ENCODE measurements at regions not wholly inside any gene's neighbourhood (a gene's known extent, or its start where the extent isn't known, plus 50 kb on each side); places are given as distances from the start of the nearest gene placed in this dataset.

DNA sequence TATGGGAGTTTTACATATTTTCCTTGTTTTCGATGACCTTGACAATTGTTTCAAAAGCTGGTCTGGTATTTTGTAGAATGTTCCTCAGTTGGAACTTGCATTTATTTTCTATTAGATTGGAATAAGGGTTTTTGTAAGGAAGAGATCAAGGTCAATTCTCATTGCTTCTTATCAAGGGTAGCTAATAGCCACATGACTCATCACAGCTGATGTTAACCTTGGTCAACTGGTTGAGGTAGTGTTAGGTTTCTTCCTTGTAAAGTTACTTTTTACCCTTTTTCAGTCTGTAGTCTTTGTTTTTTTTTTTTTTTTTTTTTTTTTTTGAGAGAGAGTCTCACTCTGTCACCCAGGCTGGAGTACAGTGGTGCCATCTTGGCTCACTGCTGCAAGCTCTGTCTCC, 257.2 kb downstream of the SNCA start:
- DNase-seq (ENCODE audit: low spot score in 2 of 2) = no peak
- Mint-ChIP-seq H3K36me3 (no peaks in the 10 kb centered on the region), H3K4me1 (no peaks in the 10 kb centered on the region), H3K27ac (no peak overlapping the region), H3K9me3 (no peaks in the 10 kb centered on the region), H3K4me3 (no peak overlapping the region)
- ATAC-seq = no peak

DNA sequence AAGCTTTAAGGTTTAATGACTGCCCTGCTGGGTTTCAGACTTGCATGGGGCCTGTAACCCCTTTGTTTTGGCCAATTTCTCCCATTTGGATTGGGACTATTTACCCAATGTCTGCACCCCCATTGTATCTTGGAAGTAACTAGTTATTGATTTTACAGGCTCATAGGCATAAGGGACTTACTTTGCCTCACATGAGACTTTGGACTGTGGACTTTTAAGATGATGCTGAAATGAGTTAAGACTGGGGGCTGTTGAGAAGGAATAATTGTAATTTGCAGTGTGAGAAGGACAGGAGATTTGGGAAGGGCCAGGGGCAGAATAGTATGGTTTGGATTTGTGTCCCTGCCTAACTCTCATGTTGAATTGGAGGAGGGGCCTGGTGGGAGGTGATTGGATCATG, 260.7 kb downstream of the SNCA start:
- no peak for ATAC-seq
- no peaks in the 10 kb centered on the region for H3K36me3 Mint-ChIP-seq
- no peaks in the 10 kb centered on the region for H3K4me1 Mint-ChIP-seq
- no peak overlapping the region for H3K4me3 Mint-ChIP-seq
- no peak overlapping the region for H3K27ac Mint-ChIP-seq
- DNase-seq (ENCODE audit: low spot score in 2 of 2) = no peak
- H3K9me3 Mint-ChIP-seq = no peaks in the 10 kb centered on the region

DNA sequence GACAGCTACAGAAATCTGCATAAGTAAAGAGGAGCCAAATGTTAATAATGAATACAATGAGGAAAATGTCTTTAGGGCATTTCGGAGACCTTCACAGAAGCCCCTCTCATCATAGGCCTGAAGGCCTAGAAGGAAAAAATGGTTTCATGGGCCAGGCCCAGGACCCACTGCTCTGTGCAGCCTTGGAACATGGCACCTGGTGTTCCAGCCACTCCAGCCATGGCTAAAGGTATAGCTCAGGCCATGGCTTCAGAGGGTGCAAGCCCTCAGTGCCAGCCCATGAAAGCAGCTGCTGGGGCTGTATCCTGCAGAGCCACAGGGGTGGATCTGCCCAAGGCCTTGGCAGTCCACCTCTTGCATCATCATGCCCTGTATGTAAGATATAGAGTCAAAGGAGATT, 261.1 kb downstream of the SNCA start:
- ATAC-seq (no peak), DNase-seq (ENCODE audit: low spot score in 2 of 2) (no peak)
- H3K27ac Mint-ChIP-seq = no peak overlapping the region
- no peaks in the 10 kb centered on the region for H3K4me1 Mint-ChIP-seq
- no peaks in the 10 kb centered on the region for H3K36me3 Mint-ChIP-seq
- no peak overlapping the region for H3K4me3 Mint-ChIP-seq
- no peaks in the 10 kb centered on the region for H3K9me3 Mint-ChIP-seq

DNA sequence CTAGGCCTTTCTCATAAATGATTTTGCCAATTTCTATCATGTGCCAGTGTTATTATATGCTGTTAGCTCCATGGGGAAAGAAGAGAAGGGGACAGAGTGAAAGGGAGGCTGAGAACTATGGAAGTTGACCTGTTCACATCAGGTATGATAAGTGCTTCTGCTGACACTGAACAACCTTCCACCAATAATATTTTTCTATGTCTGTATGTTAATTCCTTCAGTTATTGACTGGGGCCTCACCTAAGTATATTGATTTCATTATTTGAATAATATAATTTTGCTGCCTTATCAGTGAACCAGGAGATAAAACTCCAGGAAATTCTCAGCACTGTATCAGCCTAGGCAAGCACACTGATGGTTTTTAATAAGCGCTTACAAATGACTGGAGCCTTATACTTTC, 262.8 kb downstream of the SNCA start:
- ATAC-seq = no peak
- no peak overlapping the region for H3K4me3 Mint-ChIP-seq
- H3K27ac Mint-ChIP-seq = no peak overlapping the region
- H3K9me3 Mint-ChIP-seq = no peaks in the 10 kb centered on the region
- no peak for DNase-seq (ENCODE audit: low spot score in 2 of 2)
- H3K36me3 Mint-ChIP-seq = no peaks in the 10 kb centered on the region
- no peaks in the 10 kb centered on the region for H3K4me1 Mint-ChIP-seq

DNA sequence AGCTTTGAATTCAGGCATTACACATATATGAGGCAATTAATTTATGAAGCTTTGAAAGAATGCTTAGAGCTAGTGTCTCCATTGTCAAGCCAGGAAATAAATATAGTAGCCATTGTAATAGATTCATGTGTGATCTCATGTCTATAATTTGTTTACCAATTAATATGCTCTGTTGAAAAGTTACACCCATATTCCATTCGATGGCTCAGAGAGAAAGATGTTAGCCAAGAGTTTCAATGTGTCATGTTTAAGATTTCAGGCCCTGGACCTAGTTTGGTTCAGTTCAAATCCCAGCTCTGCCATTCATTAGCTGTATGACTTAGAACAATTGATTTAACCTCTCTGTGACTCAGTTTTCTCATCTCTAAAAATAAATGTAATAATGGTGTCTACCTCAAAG, 263.3 kb downstream of the SNCA start:
- no peaks in the 10 kb centered on the region for H3K36me3 Mint-ChIP-seq
- ATAC-seq (no peak), DNase-seq (ENCODE audit: low spot score in 2 of 2) (no peak)
- no peak overlapping the region for H3K27ac Mint-ChIP-seq
- H3K4me1 Mint-ChIP-seq = no peaks in the 10 kb centered on the region
- H3K4me3 Mint-ChIP-seq = no peak overlapping the region
- no peaks in the 10 kb centered on the region for H3K9me3 Mint-ChIP-seq

DNA sequence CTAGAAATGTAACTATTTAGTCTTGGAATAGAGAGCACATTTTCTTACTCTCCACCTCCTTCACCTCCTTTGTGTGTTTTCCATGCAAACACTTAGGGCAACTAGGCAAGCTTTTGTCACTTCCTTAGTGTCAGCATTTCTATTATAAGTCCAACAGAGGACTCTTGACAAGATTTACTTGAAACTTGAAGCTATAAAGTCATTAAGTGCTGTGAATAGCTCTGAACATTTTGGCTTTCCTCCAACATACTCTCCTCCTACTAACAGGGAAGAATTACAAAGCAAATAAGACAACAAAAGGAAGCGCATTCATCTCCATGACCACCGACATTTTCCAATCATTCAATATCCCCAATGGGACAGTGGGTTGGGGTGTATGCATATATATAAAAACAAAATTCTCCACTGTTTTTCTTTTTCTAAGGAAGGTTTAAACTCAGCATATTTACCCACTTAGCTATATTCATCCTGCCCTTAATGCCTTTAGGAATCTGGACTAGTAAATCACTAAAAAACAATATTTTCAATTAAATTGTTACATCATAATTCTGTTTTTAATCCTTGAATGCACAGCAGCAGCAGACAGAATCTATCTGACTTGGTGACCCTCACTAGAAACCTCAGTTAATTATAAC, 264.6 kb downstream of the SNCA start:
- Mint-ChIP-seq H3K9me3 (no peaks in the 10 kb centered on the region), H3K4me3 (no peak overlapping the region), H3K4me1 (no peaks in the 10 kb centered on the region), H3K36me3 (no peaks in the 10 kb centered on the region), H3K27ac (no peak overlapping the region)
- no peak for DNase-seq (ENCODE audit: low spot score in 2 of 2)
- no peak for ATAC-seq

DNA sequence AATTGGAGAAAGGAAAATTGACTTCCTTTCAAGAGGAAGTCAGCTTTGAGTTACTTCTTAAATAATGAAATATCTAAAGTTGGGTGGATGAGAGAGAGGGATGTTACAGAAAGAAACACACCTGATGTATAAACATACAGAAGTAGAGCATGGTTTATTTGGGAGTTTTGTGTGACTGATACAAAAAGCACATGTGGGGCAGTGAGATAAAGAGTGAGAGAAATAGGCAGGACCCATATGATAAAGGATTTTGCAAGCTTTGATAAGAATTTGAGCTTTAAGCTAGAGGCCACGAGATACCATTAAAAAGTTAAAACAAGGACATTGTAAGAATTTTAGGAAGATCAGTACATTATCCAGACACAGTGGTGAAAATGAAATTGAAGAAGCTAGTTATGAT, 263.3 kb upstream of the GPRIN3 start:
- Mint-ChIP-seq H3K36me3 (no peaks in the 10 kb centered on the region), H3K4me3 (no peak overlapping the region), H3K4me1 (no peaks in the 10 kb centered on the region), H3K9me3 (no peaks in the 10 kb centered on the region), H3K27ac (no peak overlapping the region)
- ATAC-seq = no peak
- no peak for DNase-seq (ENCODE audit: low spot score in 2 of 2)

DNA sequence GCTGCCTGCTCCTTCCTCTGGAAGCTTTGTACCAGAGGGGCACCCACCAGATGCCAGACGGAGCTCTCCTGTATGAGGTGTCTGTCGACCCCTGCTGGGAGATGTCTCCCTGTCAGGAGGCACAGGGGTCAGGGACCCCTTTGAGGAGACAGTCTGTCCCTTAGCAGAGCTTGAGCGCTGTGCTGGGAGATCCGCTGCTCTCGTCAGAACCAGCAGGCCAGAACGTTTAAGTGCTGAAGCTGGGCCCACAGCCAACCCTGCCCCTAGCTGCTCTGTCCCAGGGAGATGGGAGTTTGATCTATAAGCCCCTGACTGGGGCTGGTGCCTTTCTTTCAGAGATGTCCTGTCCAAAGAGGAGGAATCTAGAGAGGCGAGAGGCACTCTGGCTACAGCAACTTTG, 260.3 kb upstream of the GPRIN3 start:
- Mint-ChIP-seq H3K4me1 (peaks cover 8% of the 10 kb centered on the region), H3K4me3 (no peak overlapping the region), H3K27ac (no peak overlapping the region), H3K36me3 (no peaks in the 10 kb centered on the region), H3K9me3 (no peaks in the 10 kb centered on the region)
- no peak for ATAC-seq
- no peak for DNase-seq (ENCODE audit: low spot score in 2 of 2)

DNA sequence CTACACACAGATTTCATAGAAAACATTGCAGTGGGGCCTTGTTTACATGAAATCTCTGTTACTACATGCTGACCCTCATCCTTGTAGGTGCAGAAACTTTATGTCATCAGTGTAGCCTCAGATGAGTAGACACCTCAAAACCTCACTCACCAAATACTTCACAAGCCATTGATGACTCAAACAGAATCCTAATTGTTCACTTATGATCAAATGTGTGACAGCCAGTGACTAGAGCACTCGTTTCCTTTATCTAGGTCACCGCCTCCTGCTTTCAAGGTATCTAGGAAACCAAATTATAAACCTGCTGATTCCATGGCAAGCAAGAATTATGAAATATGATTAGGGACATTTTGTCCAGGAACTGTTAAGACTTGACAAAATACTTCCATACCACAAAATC, 255.8 kb upstream of the GPRIN3 start:
- H3K27ac Mint-ChIP-seq = no peak overlapping the region
- DNase-seq (ENCODE audit: low spot score in 2 of 2) = no peak
- ATAC-seq = peak; percentile 99
- H3K4me3 Mint-ChIP-seq = no peak overlapping the region
- peaks cover 9% of the 10 kb centered on the region for H3K4me1 Mint-ChIP-seq
- H3K36me3 Mint-ChIP-seq = no peaks in the 10 kb centered on the region
- no peaks in the 10 kb centered on the region for H3K9me3 Mint-ChIP-seq

DNA sequence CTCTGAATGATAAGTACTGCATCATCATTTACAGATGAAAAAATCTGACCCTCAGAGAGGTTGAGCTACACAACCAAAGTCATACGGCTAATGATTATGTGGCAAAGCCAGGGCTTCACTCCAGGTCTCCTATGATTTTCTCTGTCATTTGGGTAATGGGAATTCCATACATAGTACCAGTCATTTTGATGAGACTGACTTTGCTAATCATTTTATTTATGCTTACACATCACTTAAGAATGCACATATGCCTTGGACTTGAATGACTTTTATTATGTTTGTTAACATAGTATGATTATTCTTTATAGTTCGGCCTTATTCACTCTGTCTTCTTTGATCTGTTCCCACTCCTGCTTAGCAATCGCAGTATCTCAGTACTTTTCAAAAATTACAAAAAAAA, 255.1 kb upstream of the GPRIN3 start:
- Mint-ChIP-seq H3K4me3 (no peak overlapping the region), H3K36me3 (no peaks in the 10 kb centered on the region), H3K9me3 (no peaks in the 10 kb centered on the region), H3K27ac (no peak overlapping the region), H3K4me1 (peaks cover 9% of the 10 kb centered on the region)
- ATAC-seq = no peak
- no peak for DNase-seq (ENCODE audit: low spot score in 2 of 2)

DNA sequence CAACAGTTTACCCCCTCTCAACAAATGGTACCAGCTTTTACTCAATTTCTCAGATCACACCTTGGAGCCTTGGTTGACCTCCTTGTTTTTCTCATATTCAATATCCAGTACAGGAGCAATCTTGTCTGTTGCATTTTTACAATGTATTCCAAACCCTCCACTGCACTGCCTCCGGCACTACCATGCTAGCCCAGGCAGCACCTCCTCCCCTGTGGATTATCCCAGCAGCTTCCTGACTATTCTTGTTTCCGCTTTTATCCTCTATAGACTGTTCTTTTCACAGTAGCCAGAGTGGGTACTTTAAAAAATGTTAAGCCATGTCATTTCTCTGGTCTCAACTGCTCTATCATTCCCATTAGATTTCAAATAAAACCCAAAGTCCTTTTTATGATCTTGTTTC, 253.4 kb upstream of the GPRIN3 start:
- peaks cover 9% of the 10 kb centered on the region for H3K4me1 Mint-ChIP-seq
- DNase-seq (ENCODE audit: low spot score in 2 of 2) = no peak
- no peak overlapping the region for H3K4me3 Mint-ChIP-seq
- no peaks in the 10 kb centered on the region for H3K9me3 Mint-ChIP-seq
- no peaks in the 10 kb centered on the region for H3K36me3 Mint-ChIP-seq
- ATAC-seq = no peak
- H3K27ac Mint-ChIP-seq = no peak overlapping the region

DNA sequence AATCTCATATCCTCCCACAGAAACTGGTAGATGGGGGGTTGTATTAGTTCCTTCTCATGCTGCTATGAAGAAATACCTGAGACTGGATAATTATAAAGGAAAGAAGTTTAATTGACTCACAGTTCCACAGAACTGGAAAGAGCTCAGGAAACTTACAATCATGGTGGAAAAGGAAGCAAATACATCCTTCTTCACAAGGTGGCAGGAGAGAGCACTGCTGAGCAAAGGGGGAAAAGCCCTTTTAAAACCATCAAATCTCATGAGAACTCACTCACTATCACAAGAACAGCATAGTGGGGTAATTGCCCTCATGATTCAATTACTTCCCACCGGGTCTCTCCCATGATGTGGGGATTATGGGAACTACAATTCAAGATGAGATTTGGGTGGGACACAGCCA, 250.5 kb upstream of the GPRIN3 start:
- ATAC-seq (no peak), DNase-seq (ENCODE audit: low spot score in 2 of 2) (no peak)
- Mint-ChIP-seq H3K4me3 (no peak overlapping the region), H3K27ac (no peak overlapping the region), H3K4me1 (peaks cover 4% of the 10 kb centered on the region), H3K9me3 (no peaks in the 10 kb centered on the region), H3K36me3 (no peaks in the 10 kb centered on the region)

DNA sequence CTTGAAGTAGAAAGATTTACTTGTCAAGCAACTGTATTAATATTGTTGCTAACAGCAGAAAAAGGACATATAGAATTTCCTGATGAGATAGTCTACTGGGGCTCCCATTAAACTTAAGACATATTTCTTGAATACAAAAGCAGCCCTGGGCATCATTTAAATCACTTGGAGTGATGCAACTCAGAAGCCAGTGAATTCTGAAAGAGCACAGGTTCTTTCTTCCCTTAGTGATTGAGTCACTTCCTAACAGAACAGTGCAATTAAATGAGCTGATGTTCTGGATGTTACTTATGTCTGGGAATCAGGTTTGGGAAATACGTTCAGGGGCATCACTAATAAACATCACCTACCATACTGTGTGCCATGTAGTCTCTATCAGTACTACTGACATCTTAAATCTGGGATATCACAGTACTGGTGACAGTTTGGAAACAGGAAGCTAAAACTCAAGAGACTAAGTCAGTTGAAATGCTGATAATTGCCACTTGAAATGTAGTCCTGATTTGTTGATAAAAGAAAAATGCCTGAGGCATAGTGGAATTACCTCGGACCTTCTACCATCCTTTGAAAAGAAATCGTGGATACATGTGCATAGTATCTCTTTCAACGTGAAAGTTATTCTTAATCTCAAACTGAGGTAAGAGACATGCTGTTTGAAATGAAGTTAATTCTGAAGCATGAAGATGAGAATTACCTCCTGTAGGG, 249.2 kb upstream of the GPRIN3 start:
- DNase-seq (ENCODE audit: low spot score in 2 of 2) (no peak), ATAC-seq (no peak)
- Mint-ChIP-seq H3K27ac (no peak overlapping the region), H3K4me3 (no peak overlapping the region), H3K36me3 (no peaks in the 10 kb centered on the region), H3K4me1 (no peaks in the 10 kb centered on the region), H3K9me3 (no peaks in the 10 kb centered on the region)

DNA sequence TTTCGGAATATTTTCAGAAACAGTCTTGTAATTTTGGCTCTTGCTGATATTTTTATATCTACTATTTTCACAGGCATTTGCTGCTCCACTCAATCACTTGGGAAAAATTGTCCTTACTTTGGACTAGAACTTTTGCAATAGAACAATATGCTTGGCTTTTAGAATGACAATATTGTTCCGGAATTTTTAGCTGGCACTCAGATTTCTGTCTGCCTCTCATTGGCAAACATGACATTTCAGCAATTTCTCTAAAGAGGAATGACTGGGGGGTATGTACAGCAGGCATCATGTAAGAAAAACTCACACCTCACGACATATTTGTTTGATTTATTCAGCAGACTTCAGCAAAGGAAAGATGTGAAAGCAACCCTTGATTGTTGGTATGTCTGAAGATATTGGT, 243.6 kb upstream of the GPRIN3 start:
- ATAC-seq = no peak
- no peak overlapping the region for H3K27ac Mint-ChIP-seq
- H3K4me3 Mint-ChIP-seq = no peak overlapping the region
- no peaks in the 10 kb centered on the region for H3K4me1 Mint-ChIP-seq
- H3K9me3 Mint-ChIP-seq = no peaks in the 10 kb centered on the region
- no peak for DNase-seq (ENCODE audit: low spot score in 2 of 2)
- no peaks in the 10 kb centered on the region for H3K36me3 Mint-ChIP-seq

DNA sequence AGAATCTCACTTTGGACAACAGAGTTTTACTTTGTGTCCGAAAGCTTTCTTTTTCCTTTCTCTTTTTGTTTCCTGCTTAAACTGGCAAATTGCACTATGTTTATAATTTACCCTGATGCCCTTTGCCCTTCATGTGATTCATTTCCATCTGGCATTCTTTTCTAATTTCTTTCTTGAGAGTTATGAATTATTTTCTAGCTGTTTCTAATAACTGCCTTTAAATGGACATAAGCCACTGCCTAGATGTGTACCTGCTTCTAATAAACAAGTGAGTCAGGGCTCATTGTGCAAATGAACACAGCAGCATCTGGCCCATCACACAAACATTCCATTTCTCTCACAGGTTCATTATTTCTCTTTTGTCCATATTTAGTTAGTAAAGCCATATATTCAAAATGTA, 242.3 kb upstream of the GPRIN3 start:
- Mint-ChIP-seq H3K27ac (no peak overlapping the region), H3K36me3 (no peaks in the 10 kb centered on the region), H3K9me3 (no peaks in the 10 kb centered on the region), H3K4me1 (no peaks in the 10 kb centered on the region), H3K4me3 (no peak overlapping the region)
- ATAC-seq (no peak), DNase-seq (ENCODE audit: low spot score in 2 of 2) (no peak)

DNA sequence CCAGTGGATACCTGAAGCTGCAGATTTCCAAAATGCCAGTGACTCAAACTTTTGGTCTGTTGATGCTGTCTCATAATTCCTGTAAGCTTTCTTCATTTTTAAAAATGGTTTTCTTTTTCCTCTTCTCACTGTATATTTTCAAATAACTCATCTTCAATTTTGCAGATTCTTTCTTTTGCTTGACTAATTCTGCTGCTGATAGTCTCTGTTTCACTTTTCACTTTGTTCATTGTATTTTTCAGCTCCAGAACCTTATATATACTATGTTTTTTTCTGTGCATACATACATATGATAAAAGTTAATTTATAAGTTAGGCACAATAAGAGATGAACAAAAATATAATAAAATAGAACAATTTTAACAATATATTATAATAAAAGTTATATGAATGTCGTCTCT, 237.7 kb upstream of the GPRIN3 start:
- DNase-seq (ENCODE audit: low spot score in 2 of 2) (no peak), ATAC-seq (no peak)
- no peaks in the 10 kb centered on the region for H3K36me3 Mint-ChIP-seq
- peaks cover 15% of the 10 kb centered on the region for H3K9me3 Mint-ChIP-seq
- no peak overlapping the region for H3K4me3 Mint-ChIP-seq
- no peak overlapping the region for H3K27ac Mint-ChIP-seq
- no peaks in the 10 kb centered on the region for H3K4me1 Mint-ChIP-seq

DNA sequence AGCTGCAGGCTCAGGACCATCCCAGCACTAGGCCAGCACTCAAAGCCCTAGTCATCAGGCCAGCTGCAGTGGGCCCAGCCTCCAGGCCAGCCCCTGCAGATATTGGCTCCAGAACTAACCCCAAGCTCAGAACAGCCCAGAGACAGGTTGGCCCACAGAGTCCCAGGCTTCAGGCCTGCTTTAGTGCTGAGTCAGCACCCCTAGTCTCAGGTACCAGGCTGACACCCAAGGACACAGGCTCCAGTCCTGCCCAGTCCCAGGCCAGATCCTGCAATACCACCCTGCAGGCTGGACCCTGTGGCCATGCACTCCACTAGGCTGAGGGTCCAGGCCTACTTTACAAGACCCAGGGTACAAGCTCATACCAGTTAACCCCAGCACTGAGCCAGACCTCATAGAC, 234.4 kb upstream of the GPRIN3 start:
- Mint-ChIP-seq H3K9me3 (peaks cover 15% of the 10 kb centered on the region), H3K36me3 (no peaks in the 10 kb centered on the region), H3K4me1 (no peaks in the 10 kb centered on the region), H3K4me3 (no peak overlapping the region), H3K27ac (no peak overlapping the region)
- DNase-seq (ENCODE audit: low spot score in 2 of 2) (no peak), ATAC-seq (peak; percentile 19)

All from stimulated activated effector memory CD8-positive, alpha-beta T cell treated with anti-CD3 and anti-CD28 coated beads, Interleukin-12 subunit alpha, Interleukin-12 subunit beta, amount 100 ng/mL, for 72 hours (primary cell).